Neural cell (in vitro differentiated cells): ENCODE measurements at regions not wholly inside any gene's neighbourhood (a gene's known extent, or its start where the extent isn't known, plus 50 kb on each side); places are given as distances from the start of the nearest gene placed in this dataset.

Experiments used
- EP300 ChIP-seq: fragments of 450-650 bp; conservative IDR thresholded peaks from 2 replicates; pipeline ENCODE4 v1.6.1; 2014; ENCODE audit warnings: antibody characterized with exemption, mild to moderate bottlenecking, moderate library complexity; ENCODE audit not compliant: poor library complexity, severe bottlenecking
- EZH2 ChIP-seq: fragments of 200-600, 300-800 bp; shearing (Covaris generic), sonication (generic); IDR thresholded peaks from 2 replicates; pipeline ENCODE4 v1.6.1; 2014; ENCODE audit warnings: antibody characterized with exemption, low read length, borderline replicate concordance, mild to moderate bottlenecking; ENCODE audit not compliant: insufficient read depth, poor library complexity, severe bottlenecking
- POLR2AphosphoS5 ChIP-seq: IDR thresholded peaks from 2 replicates; pipeline ENCODE4 v1.6.1; 2012
- RAD21 ChIP-seq: fragments of 450-650 bp; conservative IDR thresholded peaks from 2 replicates; pipeline ENCODE4 v1.6.1; 2014; ENCODE audit warnings: antibody characterized with exemption, mild to moderate bottlenecking, moderate library complexity
- REST ChIP-seq: IDR thresholded peaks from 2 replicates; pipeline ENCODE4 v1.6.1; 2012; ENCODE audit warnings: borderline replicate concordance
- SMC3 ChIP-seq: fragments of 450-650 bp; conservative IDR thresholded peaks from 2 replicates; pipeline ENCODE4 v1.6.1; 2014; ENCODE audit warnings: antibody characterized with exemption, mild to moderate bottlenecking, moderate library complexity; ENCODE audit not compliant: poor library complexity
- TAF1 ChIP-seq: IDR thresholded peaks from 2 replicates; pipeline ENCODE4 v1.6.1; 2012; ENCODE audit warnings: low read depth
- TF ChIP-seq, protein P1 (sequence below): fragments of 450-650 bp; IDR thresholded peaks from 2 replicates; pipeline ENCODE4 v1.5.1; 2014; ENCODE audit warnings: antibody characterized with exemption, mild to moderate bottlenecking, moderate library complexity; ENCODE audit not compliant: poor library complexity, severe bottlenecking

GRCh38 chr1:47684964-47685762, 247.3 kb downstream of the FOXD2 start:
- TF ChIP-seq POLR2AphosphoS5 (no peak), EP300 (no peak), EZH2 (no peak), REST (no peak), TAF1 (no peak), RAD21 (no peak), SMC3 (no peak)
- TF ChIP-seq, protein P1, sequence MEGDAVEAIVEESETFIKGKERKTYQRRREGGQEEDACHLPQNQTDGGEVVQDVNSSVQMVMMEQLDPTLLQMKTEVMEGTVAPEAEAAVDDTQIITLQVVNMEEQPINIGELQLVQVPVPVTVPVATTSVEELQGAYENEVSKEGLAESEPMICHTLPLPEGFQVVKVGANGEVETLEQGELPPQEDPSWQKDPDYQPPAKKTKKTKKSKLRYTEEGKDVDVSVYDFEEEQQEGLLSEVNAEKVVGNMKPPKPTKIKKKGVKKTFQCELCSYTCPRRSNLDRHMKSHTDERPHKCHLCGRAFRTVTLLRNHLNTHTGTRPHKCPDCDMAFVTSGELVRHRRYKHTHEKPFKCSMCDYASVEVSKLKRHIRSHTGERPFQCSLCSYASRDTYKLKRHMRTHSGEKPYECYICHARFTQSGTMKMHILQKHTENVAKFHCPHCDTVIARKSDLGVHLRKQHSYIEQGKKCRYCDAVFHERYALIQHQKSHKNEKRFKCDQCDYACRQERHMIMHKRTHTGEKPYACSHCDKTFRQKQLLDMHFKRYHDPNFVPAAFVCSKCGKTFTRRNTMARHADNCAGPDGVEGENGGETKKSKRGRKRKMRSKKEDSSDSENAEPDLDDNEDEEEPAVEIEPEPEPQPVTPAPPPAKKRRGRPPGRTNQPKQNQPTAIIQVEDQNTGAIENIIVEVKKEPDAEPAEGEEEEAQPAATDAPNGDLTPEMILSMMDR = no peak
